ACC112 (cell line): ENCODE measurements at regions not wholly inside any gene's neighbourhood (a gene's known extent, or its start where the extent isn't known, plus 50 kb on each side); places are given as distances from the start of the nearest gene placed in this dataset.
"Not testable (repeated sequence)": the region's sequence is repeated elsewhere in the genome, so short reads cannot be mapped to it uniquely, and the experiment has no call there.

Experiments
- H2AFZ ChIP-seq: fragments of 200-600 bp; sonication (generic); one replicate; pipeline ENCODE4 v1.6.0; 2017; ENCODE audit warnings: antibody characterized with exemption, low read length; ENCODE audit not compliant: unreplicated experiment
- H3K27ac ChIP-seq: fragments of 200-600 bp; sonication (generic); 2 replicates; pipeline ENCODE4 v1.5.1; 2014; ENCODE audit warnings: low read depth, mild to moderate bottlenecking, antibody characterized with exemption, low read length, moderate library complexity
- H3K27me3 ChIP-seq: fragments of 200-600 bp; sonication (generic); 2 replicates; pipeline ENCODE4 v1.6.1; 2014; ENCODE audit warnings: mild to moderate bottlenecking, antibody characterized with exemption, low read length, moderate library complexity, mixed read lengths; ENCODE audit not compliant: insufficient read depth
- H3K36me3 ChIP-seq: fragments of 200-600 bp; sonication (generic); 2 replicates; pipeline ENCODE4 v1.6.1; 2016; ENCODE audit warnings: mild to moderate bottlenecking, antibody characterized with exemption, low read length, moderate library complexity, mixed read lengths; ENCODE audit not compliant: insufficient read depth
- H3K4me1 ChIP-seq: fragments of 200-600 bp; sonication (generic); one replicate; pipeline ENCODE4 v1.6.1; 2016; ENCODE audit warnings: low read length, mixed read lengths; ENCODE audit not compliant: insufficient read depth, unreplicated experiment, control insufficient read depth
- H3K4me3 ChIP-seq: fragments of 200-600 bp; sonication (generic); 2 replicates; pipeline ENCODE4 v1.5.1; 2014; ENCODE audit warnings: mild to moderate bottlenecking, low read depth, low read length
- H3K79me2 ChIP-seq: fragments of 200-600 bp; sonication (generic); one replicate; pipeline ENCODE4 v1.6.0; 2016; ENCODE audit warnings: low read length; ENCODE audit not compliant: control insufficient read depth, unreplicated experiment, insufficient read depth

GRCh38 chr10:65065278-65065677 is 1544.1 kb downstream of the REEP3 start:
- Histone ChIP-seq H3K4me1 (no peaks in the 10 kb centered on the region), H3K27me3 (no peaks in the 10 kb centered on the region), H3K79me2 (no peaks in the 10 kb centered on the region), H2AFZ (no peak overlapping the region), H3K36me3 (no peaks in the 10 kb centered on the region), H3K4me3 (no peak overlapping the region), H3K27ac (no peak overlapping the region)

DNA sequence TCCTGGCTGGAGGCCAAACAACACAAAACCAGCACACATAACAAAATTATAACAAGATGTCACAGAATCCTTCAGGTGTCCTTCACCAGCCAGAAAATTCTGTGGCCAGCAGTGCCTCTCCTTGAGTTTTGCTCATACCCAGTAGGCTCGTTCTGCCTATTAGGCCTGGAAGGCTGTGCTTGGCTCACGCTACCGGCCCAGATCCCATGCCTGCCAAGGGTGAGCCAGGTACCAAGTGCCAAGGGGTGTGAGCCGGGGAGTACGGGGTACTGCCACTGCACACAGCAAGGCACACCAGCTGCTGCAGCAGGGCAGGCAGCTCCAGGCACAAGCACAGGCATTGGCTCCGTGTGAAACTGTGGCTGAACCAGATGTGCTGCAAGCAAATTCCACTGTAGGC is 1562.0 kb downstream of the REEP3 start:
- Histone ChIP-seq H3K27me3 (no peaks in the 10 kb centered on the region), H3K36me3 (no peaks in the 10 kb centered on the region), H3K4me1 (no peaks in the 10 kb centered on the region), H3K4me3 (no peak overlapping the region), H3K79me2 (no peaks in the 10 kb centered on the region), H3K27ac (no peak overlapping the region), H2AFZ (no peak overlapping the region)

- H3K4me3 ChIP-seq, result no peak overlapping the region
- no peaks in the 10 kb centered on the region for H3K27me3 ChIP-seq
- H3K36me3 ChIP-seq, result no peaks in the 10 kb centered on the region
- no peak overlapping the region for H2AFZ ChIP-seq
- no peaks in the 10 kb centered on the region for H3K79me2 ChIP-seq
- no peaks in the 10 kb centered on the region for H3K4me1 ChIP-seq
- H3K27ac ChIP-seq, result no peak overlapping the region
These were observed 1569.8 kb downstream of the REEP3 start for GRCh38 chr10:65090991-65091390.

GRCh38 chr10:65100146-65100545 is 1578.9 kb downstream of the REEP3 start:
- Histone ChIP-seq H3K4me1 (no peaks in the 10 kb centered on the region), H3K4me3 (no peak overlapping the region), H3K36me3 (no peaks in the 10 kb centered on the region), H3K27me3 (no peaks in the 10 kb centered on the region), H3K27ac (no peak overlapping the region), H3K79me2 (no peaks in the 10 kb centered on the region), H2AFZ (no peak overlapping the region)

- H3K27me3 ChIP-seq, H3K4me1 ChIP-seq, H3K79me2 ChIP-seq, H2AFZ ChIP-seq, H3K4me3 ChIP-seq, H3K27ac ChIP-seq, H3K36me3 ChIP-seq: not testable (repeated sequence)
These were observed 1579.7 kb downstream of the REEP3 start for GRCh38 chr10:65100881-65101280.

DNA sequence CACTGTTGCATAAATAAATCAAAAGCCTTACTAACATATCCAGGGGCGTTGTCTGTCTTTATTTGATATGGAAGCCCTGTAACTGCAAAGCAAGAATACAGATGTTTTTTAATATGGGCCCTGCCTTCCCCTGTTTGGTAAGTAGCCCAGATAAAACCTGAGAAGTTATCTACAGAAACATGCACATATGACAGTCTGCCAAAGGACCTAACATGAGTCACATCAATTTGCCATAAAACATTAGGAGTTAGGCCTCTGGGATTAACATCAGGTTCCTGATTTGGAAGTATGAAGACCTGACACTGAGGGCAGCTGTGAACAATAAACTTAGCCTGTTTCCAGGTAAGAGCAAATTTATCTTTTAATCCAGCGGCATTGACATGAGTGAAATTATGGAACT is 1588.8 kb downstream of the REEP3 start:
- H3K27me3 ChIP-seq, result no peaks in the 10 kb centered on the region
- no peaks in the 10 kb centered on the region for H3K4me1 ChIP-seq
- no peak overlapping the region for H3K4me3 ChIP-seq
- no peak overlapping the region for H3K27ac ChIP-seq
- no peaks in the 10 kb centered on the region for H3K79me2 ChIP-seq
- H2AFZ ChIP-seq, result no peak overlapping the region
- no peaks in the 10 kb centered on the region for H3K36me3 ChIP-seq

GRCh38 chr10:65111059-65111458 is 1589.9 kb downstream of the REEP3 start:
- H3K27ac ChIP-seq, H3K36me3 ChIP-seq, H3K4me1 ChIP-seq, H3K79me2 ChIP-seq, H3K4me3 ChIP-seq, H2AFZ ChIP-seq, H3K27me3 ChIP-seq: not testable (repeated sequence)

GRCh38 chr10:65112573-65112972 is 1591.4 kb downstream of the REEP3 start:
- H3K27ac ChIP-seq, result no peak overlapping the region
- no peak overlapping the region for H2AFZ ChIP-seq
- no peak overlapping the region for H3K4me3 ChIP-seq
- H3K27me3 ChIP-seq, result no peaks in the 10 kb centered on the region
- no peaks in the 10 kb centered on the region for H3K4me1 ChIP-seq
- H3K79me2 ChIP-seq, result no peaks in the 10 kb centered on the region
- H3K36me3 ChIP-seq, result no peaks in the 10 kb centered on the region

DNA sequence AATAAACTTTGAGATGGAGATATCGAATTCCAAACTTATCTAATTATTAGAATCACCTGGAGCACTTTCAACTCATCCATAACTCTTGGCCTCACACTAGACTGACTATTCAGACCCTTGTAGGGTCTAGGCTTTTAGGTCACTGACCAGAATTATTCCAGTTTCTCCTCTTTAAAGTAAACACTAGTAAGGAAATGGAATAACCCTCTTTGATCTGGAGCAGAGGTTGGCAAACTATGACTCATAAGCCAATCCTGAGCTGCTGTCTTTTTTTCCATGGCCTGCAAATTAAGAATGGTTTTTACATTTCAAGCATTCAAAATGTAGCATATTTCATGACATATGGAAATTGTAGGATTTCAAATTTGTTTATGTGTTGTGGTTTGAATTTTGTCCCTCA is 1601.9 kb downstream of the REEP3 start:
- Histone ChIP-seq H2AFZ (no peak overlapping the region), H3K36me3 (no peaks in the 10 kb centered on the region), H3K27me3 (no peaks in the 10 kb centered on the region), H3K79me2 (no peaks in the 10 kb centered on the region), H3K27ac (no peak overlapping the region), H3K4me3 (no peak overlapping the region), H3K4me1 (no peaks in the 10 kb centered on the region)

DNA sequence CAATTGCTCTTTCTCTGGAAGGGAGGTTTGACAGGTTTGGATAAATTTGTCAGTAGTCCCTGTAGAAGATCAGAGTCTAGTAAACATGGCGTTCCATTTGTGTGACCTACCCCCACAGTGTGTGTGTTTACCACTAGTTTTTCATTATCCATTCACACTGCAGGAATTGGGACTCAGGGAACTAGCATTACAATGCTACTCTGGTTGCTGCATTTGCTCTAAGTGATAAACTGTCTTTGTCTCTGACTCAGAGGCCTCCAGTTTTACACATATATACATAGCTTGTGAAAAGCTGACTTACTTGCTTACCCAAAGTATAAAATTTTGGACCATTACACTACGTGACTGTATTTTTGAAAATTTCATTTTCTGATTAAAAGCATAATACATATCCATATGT is 1604.0 kb downstream of the REEP3 start:
- H2AFZ ChIP-seq, result no peak overlapping the region
- H3K27ac ChIP-seq, result no peak overlapping the region
- no peaks in the 10 kb centered on the region for H3K4me1 ChIP-seq
- H3K36me3 ChIP-seq, result no peaks in the 10 kb centered on the region
- no peaks in the 10 kb centered on the region for H3K27me3 ChIP-seq
- H3K79me2 ChIP-seq, result no peaks in the 10 kb centered on the region
- no peak overlapping the region for H3K4me3 ChIP-seq

DNA sequence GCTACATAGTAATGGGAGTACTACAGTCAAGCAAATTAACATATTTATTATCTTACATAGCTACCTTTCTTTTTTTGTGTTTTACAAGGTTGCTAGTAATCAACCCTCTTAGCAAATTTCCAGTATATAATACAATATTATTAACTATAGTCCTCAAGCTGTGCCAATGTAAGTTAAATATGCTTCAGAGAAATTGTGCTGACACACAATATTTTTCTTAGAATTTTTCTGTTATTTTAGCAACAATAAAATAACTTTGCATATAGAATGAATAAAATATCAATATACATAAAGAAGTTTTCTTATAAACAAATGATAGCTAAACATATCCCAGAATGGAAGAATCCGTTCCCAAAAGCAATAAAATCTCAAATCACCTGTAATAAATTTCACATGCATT is 1605.1 kb downstream of the REEP3 start:
- no peak overlapping the region for H3K4me3 ChIP-seq
- H3K36me3 ChIP-seq, result no peaks in the 10 kb centered on the region
- H2AFZ ChIP-seq, result no peak overlapping the region
- H3K4me1 ChIP-seq, result no peaks in the 10 kb centered on the region
- H3K27ac ChIP-seq, result no peak overlapping the region
- H3K27me3 ChIP-seq, result no peaks in the 10 kb centered on the region
- H3K79me2 ChIP-seq, result no peaks in the 10 kb centered on the region

GRCh38 chr10:65128277-65128676 is 1607.1 kb downstream of the REEP3 start:
- Histone ChIP-seq H3K79me2 (no peaks in the 10 kb centered on the region), H2AFZ (no peak overlapping the region), H3K4me3 (no peak overlapping the region), H3K27ac (no peak overlapping the region), H3K36me3 (no peaks in the 10 kb centered on the region), H3K27me3 (no peaks in the 10 kb centered on the region), H3K4me1 (no peaks in the 10 kb centered on the region)
